ENCODE measurements at regions not wholly inside any gene's neighbourhood (a gene's known extent, or its start where the extent isn't known, plus 50 kb on each side); places are given as distances from the start of the nearest gene placed in this dataset.

DNA sequence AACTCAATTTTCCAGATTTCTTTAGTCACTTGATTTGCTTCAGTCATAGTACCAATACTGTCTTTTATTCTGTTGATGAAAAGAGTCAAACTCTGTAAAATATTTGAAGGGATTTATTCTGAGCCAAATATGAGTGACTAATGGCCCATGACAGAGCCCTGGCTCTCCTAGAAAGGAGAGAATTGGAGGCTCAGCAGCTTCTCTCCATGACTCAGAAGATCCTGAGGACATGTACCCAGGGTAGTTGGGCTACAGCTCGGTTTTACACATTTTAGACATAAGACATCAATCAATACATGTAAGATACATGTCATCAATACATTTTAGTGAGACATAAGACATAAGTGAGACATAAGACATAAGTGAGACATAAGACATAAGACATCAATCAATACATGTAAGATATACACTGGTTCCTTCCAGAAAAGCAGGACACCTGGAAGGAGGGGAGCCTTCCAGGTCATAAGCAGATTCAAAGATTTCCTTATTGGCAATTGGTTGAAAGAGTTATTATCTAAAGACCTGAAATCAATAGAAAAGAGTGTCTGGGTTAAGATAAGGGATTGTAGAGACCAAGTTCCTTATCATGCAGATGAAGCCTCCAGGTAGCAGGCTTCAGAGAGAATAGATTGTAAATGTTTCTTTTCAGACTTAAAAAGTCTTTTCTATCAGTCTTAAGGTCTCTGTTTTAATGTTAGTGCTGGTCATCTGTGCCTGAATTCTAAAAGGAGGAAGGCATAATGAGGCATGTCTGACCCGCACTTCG lies 179.8 kb upstream of the RFC3 start:
- Histone ChIP-seq H3K27me3 (ENCODE audit: control insufficient read depth, insufficient read depth, low read length) (no peaks in the 10 kb centered on the region), H3K4me3 (ENCODE audit: low read length) (no peak overlapping the region), H3K9me3 (ENCODE audit: control insufficient read depth, insufficient read depth, low read length) (no peaks in the 10 kb centered on the region), H3K4me1 (ENCODE audit: control insufficient read depth, insufficient read depth, low read length) (peaks cover 7% of the 10 kb centered on the region; the same call in 1 of the 2 replicates), H3K36me3 (ENCODE audit: control insufficient read depth, insufficient read depth, low read length) (no peaks in the 10 kb centered on the region), H3K27ac (ENCODE audit: low read length) (no peak overlapping the region)
- DNase-seq (ENCODE audit: low read depth, low spot score): no peak
- no CpG with 5 or more reads among the region's 3 CpGs for WGBS (ENCODE audit: insufficient coverage, insufficient read length)

- H3K4me1 ChIP-seq (ENCODE audit: control insufficient read depth, insufficient read depth, low read length): peaks cover 7% of the 10 kb centered on the region; the same call in 1 of the 2 replicates
Measured at GRCh38 chr13:33639158-33639557, 178.8 kb upstream of the RFC3 start.

DNA sequence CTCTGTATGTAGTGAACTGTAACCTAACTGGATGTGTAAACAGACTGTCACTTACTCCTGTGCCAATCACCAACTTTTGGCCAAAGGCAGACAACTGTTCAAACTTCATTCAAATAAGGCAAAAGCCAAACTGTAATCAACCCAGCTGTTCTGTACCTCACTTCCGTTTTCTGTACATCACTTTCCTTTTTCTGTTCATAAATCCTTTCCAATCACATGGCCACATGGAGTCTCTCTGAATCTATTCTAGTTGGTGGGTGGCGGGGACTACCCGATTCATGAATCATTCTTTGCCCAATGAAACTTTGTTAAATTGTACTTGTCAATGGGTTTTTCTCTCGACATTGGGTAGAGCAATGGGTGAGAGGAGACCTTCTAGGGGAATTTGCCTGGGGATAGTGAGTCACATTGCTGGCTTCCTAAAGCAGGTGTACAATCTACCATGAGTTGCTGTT lies 178.3 kb upstream of the RFC3 start:
- no peak overlapping the region for H3K4me3 ChIP-seq (ENCODE audit: low read length)
- WGBS (ENCODE audit: insufficient coverage, insufficient read length): no CpG with 5 or more reads among the region's 4 CpGs
- H3K4me1 ChIP-seq (ENCODE audit: control insufficient read depth, insufficient read depth, low read length): peaks cover 7% of the 10 kb centered on the region; the same call in 1 of the 2 replicates

More at GRCh38 chr13:33639158-33639557, 178.8 kb upstream of the RFC3 start:
- no peak overlapping the region for H3K27ac ChIP-seq (ENCODE audit: low read length)
- H3K4me3 ChIP-seq (ENCODE audit: low read length): no peak overlapping the region
- no peaks in the 10 kb centered on the region for H3K27me3 ChIP-seq (ENCODE audit: control insufficient read depth, insufficient read depth, low read length)
- WGBS (ENCODE audit: insufficient coverage, insufficient read length): no CpG with 5 or more reads among the region's 3 CpGs
- H3K36me3 ChIP-seq (ENCODE audit: control insufficient read depth, insufficient read depth, low read length): no peaks in the 10 kb centered on the region
- DNase-seq (ENCODE audit: low read depth, low spot score): no peak
- no peaks in the 10 kb centered on the region for H3K9me3 ChIP-seq (ENCODE audit: control insufficient read depth, insufficient read depth, low read length)

GRCh38 chr13:33640832-33641231 lies 177.1 kb upstream of the RFC3 start:
- H3K9me3 ChIP-seq (ENCODE audit: control insufficient read depth, insufficient read depth, low read length): no peaks in the 10 kb centered on the region
- no peaks in the 10 kb centered on the region for H3K27me3 ChIP-seq (ENCODE audit: control insufficient read depth, insufficient read depth, low read length)
- H3K4me3 ChIP-seq (ENCODE audit: low read length): no peak overlapping the region
- no peak overlapping the region for H3K27ac ChIP-seq (ENCODE audit: low read length)
- peaks cover 7% of the 10 kb centered on the region; the same call in 1 of the 2 replicates for H3K4me1 ChIP-seq (ENCODE audit: control insufficient read depth, insufficient read depth, low read length)
- H3K36me3 ChIP-seq (ENCODE audit: control insufficient read depth, insufficient read depth, low read length): no peaks in the 10 kb centered on the region
- no peak for DNase-seq (ENCODE audit: low read depth, low spot score)

More for the DNA sequence above, 178.3 kb upstream of the RFC3 start:
- Histone ChIP-seq H3K27ac (ENCODE audit: low read length) (no peak overlapping the region), H3K36me3 (ENCODE audit: control insufficient read depth, insufficient read depth, low read length) (no peaks in the 10 kb centered on the region), H3K9me3 (ENCODE audit: control insufficient read depth, insufficient read depth, low read length) (no peaks in the 10 kb centered on the region), H3K27me3 (ENCODE audit: control insufficient read depth, insufficient read depth, low read length) (no peaks in the 10 kb centered on the region)
- DNase-seq (ENCODE audit: low read depth, low spot score): no peak

GRCh38 chr13:33642374-33643065 lies 175.4 kb upstream of the RFC3 start:
- H3K27ac ChIP-seq (ENCODE audit: low read length): no peak overlapping the region
- no peaks in the 10 kb centered on the region for H3K36me3 ChIP-seq (ENCODE audit: control insufficient read depth, insufficient read depth, low read length)
- no peak for DNase-seq (ENCODE audit: low read depth, low spot score)
- no peak overlapping the region for H3K4me3 ChIP-seq (ENCODE audit: low read length)
- no peaks in the 10 kb centered on the region for H3K9me3 ChIP-seq (ENCODE audit: control insufficient read depth, insufficient read depth, low read length)
- no CpG with 5 or more reads among the region's 7 CpGs for WGBS (ENCODE audit: insufficient coverage, insufficient read length)
- peaks cover 7% of the 10 kb centered on the region; the same call in 1 of the 2 replicates for H3K4me1 ChIP-seq (ENCODE audit: control insufficient read depth, insufficient read depth, low read length)
- H3K27me3 ChIP-seq (ENCODE audit: control insufficient read depth, insufficient read depth, low read length): no peaks in the 10 kb centered on the region

- H3K4me1 ChIP-seq (ENCODE audit: control insufficient read depth, insufficient read depth, low read length): peaks cover 2% of the 10 kb centered on the region; the same call in 1 of the 2 replicates
- no CpG with 5 or more reads among the region's 8 CpGs for WGBS (ENCODE audit: insufficient coverage, insufficient read length)
- H3K27ac ChIP-seq (ENCODE audit: low read length): no peak overlapping the region
Measured at GRCh38 chr13:33644581-33645543, 173.1 kb upstream of the RFC3 start.

GRCh38 chr13:33645591-33646554 lies 172.1 kb upstream of the RFC3 start:
- H3K4me3 ChIP-seq (ENCODE audit: low read length): no peak overlapping the region
- no peak overlapping the region for H3K27ac ChIP-seq (ENCODE audit: low read length)
- peaks cover 2% of the 10 kb centered on the region; the same call in 1 of the 2 replicates for H3K4me1 ChIP-seq (ENCODE audit: control insufficient read depth, insufficient read depth, low read length)
- WGBS (ENCODE audit: insufficient coverage, insufficient read length): no CpG with 5 or more reads among the region's 10 CpGs
- H3K36me3 ChIP-seq (ENCODE audit: control insufficient read depth, insufficient read depth, low read length): no peaks in the 10 kb centered on the region
- no peaks in the 10 kb centered on the region for H3K9me3 ChIP-seq (ENCODE audit: control insufficient read depth, insufficient read depth, low read length)
- no peaks in the 10 kb centered on the region for H3K27me3 ChIP-seq (ENCODE audit: control insufficient read depth, insufficient read depth, low read length)
- DNase-seq (ENCODE audit: low read depth, low spot score): no peak

More at GRCh38 chr13:33644581-33645543, 173.1 kb upstream of the RFC3 start:
- Histone ChIP-seq H3K27me3 (ENCODE audit: control insufficient read depth, insufficient read depth, low read length) (no peaks in the 10 kb centered on the region), H3K9me3 (ENCODE audit: control insufficient read depth, insufficient read depth, low read length) (no peaks in the 10 kb centered on the region), H3K4me3 (ENCODE audit: low read length) (no peak overlapping the region), H3K36me3 (ENCODE audit: control insufficient read depth, insufficient read depth, low read length) (no peaks in the 10 kb centered on the region)
- DNase-seq (ENCODE audit: low read depth, low spot score): no peak

- WGBS (ENCODE audit: insufficient coverage, insufficient read length): no CpG with 5 or more reads among the region's 5 CpGs
- Histone ChIP-seq H3K27ac (ENCODE audit: low read length) (no peak overlapping the region), H3K9me3 (ENCODE audit: control insufficient read depth, insufficient read depth, low read length) (no peaks in the 10 kb centered on the region), H3K36me3 (ENCODE audit: control insufficient read depth, insufficient read depth, low read length) (no peaks in the 10 kb centered on the region), H3K27me3 (ENCODE audit: control insufficient read depth, insufficient read depth, low read length) (no peaks in the 10 kb centered on the region), H3K4me1 (ENCODE audit: control insufficient read depth, insufficient read depth, low read length) (no peaks in the 10 kb centered on the region), H3K4me3 (ENCODE audit: low read length) (no peak overlapping the region)
- no peak for DNase-seq (ENCODE audit: low read depth, low spot score)
Measured at GRCh38 chr13:33649212-33649878, 168.6 kb upstream of the RFC3 start.

DNA sequence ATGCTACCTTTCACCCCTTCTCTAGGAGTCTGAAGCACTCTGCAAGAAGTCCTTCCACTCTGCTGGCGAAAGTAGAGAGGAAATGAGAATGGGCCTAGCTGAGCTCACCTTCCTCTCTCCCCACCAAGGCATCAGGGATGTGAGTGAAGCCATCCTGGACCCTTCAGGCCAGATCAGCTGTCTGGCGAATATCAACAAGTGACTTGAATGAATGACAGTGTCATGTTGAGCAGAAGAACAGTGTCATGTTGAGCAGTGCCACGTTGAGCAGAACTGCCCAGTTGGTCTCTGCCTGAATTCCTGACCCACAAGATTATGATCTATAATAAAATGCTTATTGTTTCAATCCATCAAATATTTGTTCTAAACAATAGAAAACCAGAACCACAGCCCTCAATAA lies 166.2 kb upstream of the RFC3 start:
- WGBS (ENCODE audit: insufficient coverage, insufficient read length): no CpG with 5 or more reads among the region's 3 CpGs
- Histone ChIP-seq H3K9me3 (ENCODE audit: control insufficient read depth, insufficient read depth, low read length) (no peaks in the 10 kb centered on the region), H3K4me3 (ENCODE audit: low read length) (no peak overlapping the region), H3K36me3 (ENCODE audit: control insufficient read depth, insufficient read depth, low read length) (no peaks in the 10 kb centered on the region), H3K4me1 (ENCODE audit: control insufficient read depth, insufficient read depth, low read length) (no peaks in the 10 kb centered on the region), H3K27ac (ENCODE audit: low read length) (no peak overlapping the region), H3K27me3 (ENCODE audit: control insufficient read depth, insufficient read depth, low read length) (no peaks in the 10 kb centered on the region)
- DNase-seq (ENCODE audit: low read depth, low spot score): no peak
